MM.1S (cell line): ENCODE measurements at regions not wholly inside any gene's neighbourhood (a gene's known extent, or its start where the extent isn't known, plus 50 kb on each side); places are given as distances from the start of the nearest gene placed in this dataset.

ENCODE experiments used
- DNase-seq: peaks from one replicate; pipeline ENCODE4 v3.0.0-alpha.2; 2015
- H2AFZ ChIP-seq: fragments of 300-600 bp; sonication (generic); 2 replicates; pipeline ENCODE4 v1.6.0; 2016; ENCODE audit warnings: antibody characterized with exemption, low read length
- H3F3A ChIP-seq: fragments of 300-600 bp; sonication (generic); 2 replicates; pipeline ENCODE4 v1.6.1; 2016; ENCODE audit warnings: mild to moderate bottlenecking, antibody characterized with exemption, low read length, moderate library complexity, mixed read lengths; ENCODE audit not compliant: insufficient read depth
- H3K27ac ChIP-seq: fragments of 300-600 bp; sonication (generic); 2 replicates; pipeline ENCODE4 v1.5.1; 2016; ENCODE audit warnings: mild to moderate bottlenecking, low read length
- H3K27me3 ChIP-seq: fragments of 300-600 bp; sonication (generic); replicated peaks from 2 replicates; pipeline ENCODE4 v1.6.0; 2016; ENCODE audit warnings: low read length; ENCODE audit not compliant: insufficient read depth
- H3K36me3 ChIP-seq: fragments of 300-600 bp; sonication (generic); replicated peaks from 2 replicates; pipeline ENCODE4 v1.6.1; 2016; ENCODE audit warnings: mild to moderate bottlenecking, low read length, mixed read lengths; ENCODE audit not compliant: insufficient read depth
- H3K4me1 ChIP-seq: fragments of 300-600 bp; sonication (generic); 2 replicates; pipeline ENCODE4 v1.6.1; 2016; ENCODE audit warnings: low read length, mixed read lengths
- H3K4me2 ChIP-seq: fragments of 300-600 bp; sonication (generic); 2 replicates; pipeline ENCODE4 v1.6.0; 2016; ENCODE audit warnings: low read depth, low read length
- H3K4me3 ChIP-seq: fragments of 300-600 bp; sonication (generic); 2 replicates; pipeline ENCODE4 v1.5.1; 2016; ENCODE audit warnings: low read length, mixed read lengths
- H3K79me2 ChIP-seq: fragments of 300-600 bp; sonication (generic); 2 replicates; pipeline ENCODE4 v1.6.1; 2016; ENCODE audit warnings: mixed run types, low read length, mixed read lengths
- H3K9ac ChIP-seq: fragments of 300-600 bp; sonication (generic); 2 replicates; pipeline ENCODE4 v1.6.1; 2016; ENCODE audit warnings: low read length, mixed read lengths
- H3K9me2 ChIP-seq: fragments of 300-600 bp; sonication (generic); replicated peaks from 2 replicates; pipeline ENCODE4 v1.6.1; 2016; ENCODE audit warnings: mild to moderate bottlenecking, low read length, mixed read lengths; ENCODE audit not compliant: insufficient read depth
- H3K9me3 ChIP-seq: fragments of 300-600 bp; sonication (generic); replicated peaks from 2 replicates; pipeline ENCODE4 v1.6.1; 2016; ENCODE audit warnings: mild to moderate bottlenecking, low read length, mixed read lengths; ENCODE audit not compliant: insufficient read depth
- H4K20me1 ChIP-seq: fragments of 300-600 bp; sonication (generic); 2 replicates; pipeline ENCODE4 v1.6.1; 2016; ENCODE audit warnings: mild to moderate bottlenecking, low read length, moderate library complexity, mixed read lengths; ENCODE audit not compliant: insufficient read depth
- EZH2 ChIP-seq: fragments of 300-600 bp; sonication (generic); optimal IDR thresholded peaks from 2 replicates; pipeline ENCODE3; 2017; ENCODE audit warnings: low read depth, mild to moderate bottlenecking, antibody characterized with exemption, low read length, mixed read lengths
- EZH2phosphoT487 ChIP-seq: fragments of 300-600 bp; sonication (generic); IDR thresholded peaks from 2 replicates; pipeline ENCODE4 v1.6.1; 2018; ENCODE audit warnings: antibody characterized with exemption, low read length
- TF ChIP-seq, protein P1 (sequence below): fragments of 300-600 bp; sonication (generic); IDR thresholded peaks from 2 replicates; pipeline ENCODE4 v1.5.1; 2016; ENCODE audit warnings: antibody characterized with exemption, low read length, mixed read lengths

DNA sequence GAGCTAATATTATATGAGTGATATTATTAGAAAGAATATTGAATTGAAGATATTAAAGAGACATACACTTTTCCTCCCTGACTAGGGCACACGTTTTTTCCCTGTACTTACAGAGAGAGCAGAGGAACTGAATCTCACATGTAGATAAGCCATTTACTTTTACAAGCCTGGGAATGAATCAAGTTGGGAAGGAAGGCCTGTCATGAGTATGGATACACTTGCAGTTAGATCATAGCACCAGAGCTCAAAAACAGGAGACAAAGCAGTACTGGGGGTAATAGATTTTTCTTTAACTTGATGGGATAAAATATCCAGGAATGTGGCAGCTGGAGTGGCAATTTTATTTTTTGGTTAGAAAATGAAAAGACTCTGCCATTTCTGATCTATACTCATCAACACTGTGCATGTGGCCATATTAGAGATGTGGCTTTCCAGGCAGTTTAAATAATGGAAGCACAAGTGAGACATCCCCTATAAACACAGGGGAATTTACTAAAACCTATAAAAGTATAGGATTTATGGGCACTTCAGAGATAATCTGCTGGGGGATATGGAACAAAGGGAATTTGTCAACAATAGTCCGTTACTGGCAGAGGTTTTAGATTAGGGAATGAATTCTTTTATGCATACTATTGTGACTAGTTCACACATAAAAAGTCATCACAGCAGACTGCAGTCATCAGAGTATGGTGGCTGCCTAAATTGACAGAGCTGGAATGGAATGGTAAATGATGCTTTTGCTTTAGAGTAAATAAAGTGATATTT, 657.7 kb upstream of the MBL2 start:
- no peak overlapping the region for H3K9ac ChIP-seq
- no peak for DNase-seq
- no peak overlapping the region for H3K4me2 ChIP-seq
- H3K79me2 ChIP-seq = no peaks in the 10 kb centered on the region
- no peak overlapping the region for H3K4me3 ChIP-seq
- no peaks in the 10 kb centered on the region for H3K4me1 ChIP-seq
- no peaks in the 10 kb centered on the region for H3K9me3 ChIP-seq
- no peaks in the 10 kb centered on the region for H3K9me2 ChIP-seq
- TF ChIP-seq EZH2phosphoT487 = no peak
- TF ChIP-seq, protein P1, sequence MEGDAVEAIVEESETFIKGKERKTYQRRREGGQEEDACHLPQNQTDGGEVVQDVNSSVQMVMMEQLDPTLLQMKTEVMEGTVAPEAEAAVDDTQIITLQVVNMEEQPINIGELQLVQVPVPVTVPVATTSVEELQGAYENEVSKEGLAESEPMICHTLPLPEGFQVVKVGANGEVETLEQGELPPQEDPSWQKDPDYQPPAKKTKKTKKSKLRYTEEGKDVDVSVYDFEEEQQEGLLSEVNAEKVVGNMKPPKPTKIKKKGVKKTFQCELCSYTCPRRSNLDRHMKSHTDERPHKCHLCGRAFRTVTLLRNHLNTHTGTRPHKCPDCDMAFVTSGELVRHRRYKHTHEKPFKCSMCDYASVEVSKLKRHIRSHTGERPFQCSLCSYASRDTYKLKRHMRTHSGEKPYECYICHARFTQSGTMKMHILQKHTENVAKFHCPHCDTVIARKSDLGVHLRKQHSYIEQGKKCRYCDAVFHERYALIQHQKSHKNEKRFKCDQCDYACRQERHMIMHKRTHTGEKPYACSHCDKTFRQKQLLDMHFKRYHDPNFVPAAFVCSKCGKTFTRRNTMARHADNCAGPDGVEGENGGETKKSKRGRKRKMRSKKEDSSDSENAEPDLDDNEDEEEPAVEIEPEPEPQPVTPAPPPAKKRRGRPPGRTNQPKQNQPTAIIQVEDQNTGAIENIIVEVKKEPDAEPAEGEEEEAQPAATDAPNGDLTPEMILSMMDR = no peak
- no peak for TF ChIP-seq EZH2
- no peaks in the 10 kb centered on the region for H3F3A ChIP-seq
- no peaks in the 10 kb centered on the region for H4K20me1 ChIP-seq
- no peak overlapping the region for H3K27ac ChIP-seq
- no peaks in the 10 kb centered on the region for H3K36me3 ChIP-seq
- no peaks in the 10 kb centered on the region for H3K27me3 ChIP-seq
- no peak overlapping the region for H2AFZ ChIP-seq

DNA sequence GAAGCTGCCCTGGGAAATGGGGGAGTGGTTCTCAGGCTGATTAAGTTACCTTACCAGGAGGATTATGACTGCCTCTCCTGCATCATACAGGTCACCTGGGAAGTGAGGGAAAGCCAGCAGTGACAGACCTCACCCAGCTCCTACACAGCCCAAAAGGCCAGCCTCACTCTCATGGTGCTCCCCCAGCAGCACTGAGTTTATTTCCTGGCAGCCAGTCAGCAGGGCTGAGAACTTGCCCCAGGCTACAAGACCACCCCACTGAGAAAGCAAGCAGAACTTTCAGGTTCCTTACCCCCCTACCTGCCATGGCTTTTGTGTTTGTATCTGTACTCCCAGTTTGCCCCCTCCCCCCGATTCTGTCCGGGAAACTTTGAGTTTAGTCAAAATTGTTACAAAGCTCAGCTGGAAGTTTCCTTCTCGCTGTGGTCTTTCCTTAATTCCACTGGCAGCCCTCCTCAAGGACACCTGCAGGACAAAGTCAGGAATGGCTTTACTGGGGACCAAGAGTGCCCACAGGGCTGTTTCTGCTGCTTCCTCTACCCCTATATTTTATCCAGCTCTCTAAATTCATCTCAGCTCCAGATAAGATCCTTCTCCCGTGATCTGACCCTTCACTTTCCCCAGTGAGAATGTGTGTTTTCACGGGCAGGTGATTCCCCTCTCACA, 649.8 kb upstream of the MBL2 start:
- TF ChIP-seq EZH2 (no peak), EZH2phosphoT487 (no peak)
- TF ChIP-seq, protein P1 = no peak
- H3F3A ChIP-seq = no peaks in the 10 kb centered on the region
- H3K4me1 ChIP-seq = no peaks in the 10 kb centered on the region
- no peaks in the 10 kb centered on the region for H3K9me3 ChIP-seq
- H3K4me3 ChIP-seq = no peak overlapping the region
- H3K9ac ChIP-seq = no peak overlapping the region
- no peak overlapping the region for H2AFZ ChIP-seq
- no peak overlapping the region for H3K27ac ChIP-seq
- DNase-seq = no peak
- no peaks in the 10 kb centered on the region for H3K36me3 ChIP-seq
- H3K79me2 ChIP-seq = no peaks in the 10 kb centered on the region
- H4K20me1 ChIP-seq = no peaks in the 10 kb centered on the region
- no peak overlapping the region for H3K4me2 ChIP-seq
- no peaks in the 10 kb centered on the region for H3K9me2 ChIP-seq
- no peaks in the 10 kb centered on the region for H3K27me3 ChIP-seq

DNA sequence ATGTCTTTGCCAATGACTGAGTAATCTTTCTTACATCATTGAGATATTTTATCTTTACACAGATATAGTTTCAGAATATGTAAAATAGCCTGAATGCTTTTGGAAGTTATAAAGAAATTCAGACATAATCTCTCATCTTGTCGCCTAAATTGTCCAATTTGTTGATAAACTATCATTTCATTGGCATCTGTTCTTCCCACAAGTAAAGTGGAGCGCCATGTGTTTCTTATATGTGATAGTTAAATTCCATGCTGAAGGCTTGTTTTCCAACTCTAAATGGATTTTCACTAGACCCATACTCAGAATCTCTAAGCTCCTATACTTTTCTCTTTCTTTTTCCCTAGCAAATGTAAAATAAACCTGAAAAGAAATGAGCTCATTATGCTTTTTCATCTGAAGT, 640.1 kb upstream of the MBL2 start:
- H3K9me2 ChIP-seq = no peaks in the 10 kb centered on the region
- no peak overlapping the region for H3K27ac ChIP-seq
- no peak overlapping the region for H3K9ac ChIP-seq
- DNase-seq = no peak
- no peaks in the 10 kb centered on the region for H3K36me3 ChIP-seq
- no peaks in the 10 kb centered on the region for H4K20me1 ChIP-seq
- no peaks in the 10 kb centered on the region for H3K4me1 ChIP-seq
- no peaks in the 10 kb centered on the region for H3K27me3 ChIP-seq
- no peaks in the 10 kb centered on the region for H3K9me3 ChIP-seq
- no peak overlapping the region for H3K4me2 ChIP-seq
- TF ChIP-seq EZH2 = no peak
- TF ChIP-seq EZH2phosphoT487 = no peak
- TF ChIP-seq, protein P1 = no peak
- H3K4me3 ChIP-seq = no peak overlapping the region
- no peaks in the 10 kb centered on the region for H3K79me2 ChIP-seq
- no peaks in the 10 kb centered on the region for H3F3A ChIP-seq
- H2AFZ ChIP-seq = no peak overlapping the region
